Panc1 (cell line): ENCODE measurements at regions not wholly inside any gene's neighbourhood (a gene's known extent, or its start where the extent isn't known, plus 50 kb on each side); places are given as distances from the start of the nearest gene placed in this dataset.

Experiments
- POLR2AphosphoS5 ChIP-seq: IDR thresholded peaks from 2 replicates; pipeline ENCODE4 v1.6.1; 2012; ENCODE audit warnings: mild to moderate bottlenecking, low read depth, low read length, moderate library complexity
- REST ChIP-seq, 2 experiments: IDR thresholded peaks; 2 replicates each; pipeline ENCODE4 v1.6.1; 2011 to 2012; ENCODE audit warnings: low read depth in 2 of 2, control low read depth in 1 of 2, low read length in 1 of 2, mild to moderate bottlenecking in 1 of 2, moderate library complexity in 1 of 2; ENCODE audit not compliant: insufficient read depth in 1 of 2
- SIN3A ChIP-seq: IDR thresholded peaks from 2 replicates; pipeline ENCODE4 v1.6.1; 2012; ENCODE audit warnings: low read depth, mild to moderate bottlenecking, low read length, moderate library complexity, borderline replicate concordance; ENCODE audit not compliant: insufficient read depth
- TCF7L2 ChIP-seq: IDR thresholded peaks from 2 replicates; pipeline ENCODE4 v1.6.1; 2011; ENCODE audit warnings: mild to moderate bottlenecking, low read depth, low read length, inconsistent platforms
- TF ChIP-seq, protein P1 (sequence below): fragments of 450-650 bp; IDR thresholded peaks from 2 replicates; pipeline ENCODE4 v1.5.1; 2017; ENCODE audit warnings: mild to moderate bottlenecking

GRCh38 chr3:95289295-95289694 lies 1226.4 kb downstream of the NSUN3 start:
- TF ChIP-seq, protein P1, sequence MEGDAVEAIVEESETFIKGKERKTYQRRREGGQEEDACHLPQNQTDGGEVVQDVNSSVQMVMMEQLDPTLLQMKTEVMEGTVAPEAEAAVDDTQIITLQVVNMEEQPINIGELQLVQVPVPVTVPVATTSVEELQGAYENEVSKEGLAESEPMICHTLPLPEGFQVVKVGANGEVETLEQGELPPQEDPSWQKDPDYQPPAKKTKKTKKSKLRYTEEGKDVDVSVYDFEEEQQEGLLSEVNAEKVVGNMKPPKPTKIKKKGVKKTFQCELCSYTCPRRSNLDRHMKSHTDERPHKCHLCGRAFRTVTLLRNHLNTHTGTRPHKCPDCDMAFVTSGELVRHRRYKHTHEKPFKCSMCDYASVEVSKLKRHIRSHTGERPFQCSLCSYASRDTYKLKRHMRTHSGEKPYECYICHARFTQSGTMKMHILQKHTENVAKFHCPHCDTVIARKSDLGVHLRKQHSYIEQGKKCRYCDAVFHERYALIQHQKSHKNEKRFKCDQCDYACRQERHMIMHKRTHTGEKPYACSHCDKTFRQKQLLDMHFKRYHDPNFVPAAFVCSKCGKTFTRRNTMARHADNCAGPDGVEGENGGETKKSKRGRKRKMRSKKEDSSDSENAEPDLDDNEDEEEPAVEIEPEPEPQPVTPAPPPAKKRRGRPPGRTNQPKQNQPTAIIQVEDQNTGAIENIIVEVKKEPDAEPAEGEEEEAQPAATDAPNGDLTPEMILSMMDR, result no peak
- TF ChIP-seq POLR2AphosphoS5 (no peak), TCF7L2 (no peak), REST (IDR thresholded peaks at IDR 0.05; ENCODE audit: insufficient read depth in 1 of 2, low read depth in 2 of 2, low read length in 1 of 2) (no peak), SIN3A (no peak)
